Neural cell (in vitro differentiated cells): ENCODE measurements at regions not wholly inside any gene's neighbourhood (a gene's known extent, or its start where the extent isn't known, plus 50 kb on each side); places are given as distances from the start of the nearest gene placed in this dataset.

Experiments used
- H2AFZ ChIP-seq: fragments of 200-600, 300-800 bp; sonication (generic), shearing (Covaris generic); 2 replicates; pipeline ENCODE4 v1.6.0; 2014; ENCODE audit warnings: low read depth, mild to moderate bottlenecking, antibody characterized with exemption, low read length, moderate library complexity
- H3F3A ChIP-seq: fragments of 200-600 bp; shearing (Covaris generic); 2 replicates; pipeline ENCODE4 v1.6.1; 2016; ENCODE audit warnings: mild to moderate bottlenecking, moderate library complexity, mixed read lengths, antibody characterized with exemption, low read length; ENCODE audit not compliant: insufficient read depth, poor library complexity, severe bottlenecking
- H3K27ac ChIP-seq: fragments of 200-600, 300-800 bp; sonication (generic), shearing (Covaris generic); 2 replicates; pipeline ENCODE4 v1.5.1; 2014; ENCODE audit warnings: mild to moderate bottlenecking, low read length, moderate library complexity
- H3K27me3 ChIP-seq: fragments of 300-800, 200-600 bp; sonication (generic), shearing (Covaris generic); 2 replicates; pipeline ENCODE4 v1.6.0; 2014; ENCODE audit warnings: mild to moderate bottlenecking, low read depth, low read length, moderate library complexity; ENCODE audit not compliant: insufficient read depth
- H3K36me3 ChIP-seq: fragments of 300-800, 200-600 bp; sonication (generic), shearing (Covaris generic); 2 replicates; pipeline ENCODE4 v1.5.1; 2014; ENCODE audit warnings: mild to moderate bottlenecking, antibody characterized with exemption, low read length, moderate library complexity; ENCODE audit not compliant: insufficient read depth
- H3K4me2 ChIP-seq: fragments of 300-800, 200-600 bp; sonication (generic), shearing (Covaris generic); 2 replicates; pipeline ENCODE4 v1.6.0; 2014; ENCODE audit warnings: mild to moderate bottlenecking, low read length
- H3K4me3 ChIP-seq: fragments of 300-800, 200-600 bp; sonication (generic), shearing (Covaris generic); 2 replicates; pipeline ENCODE4 v1.5.1; 2014; ENCODE audit warnings: mild to moderate bottlenecking, low read length, moderate library complexity
- H3K79me2 ChIP-seq: fragments of 200-600 bp; shearing (Covaris generic); replicated peaks from 2 replicates; pipeline ENCODE4 v1.6.0; 2014; ENCODE audit warnings: mild to moderate bottlenecking, low read length, moderate library complexity; ENCODE audit not compliant: insufficient read depth
- H3K9ac ChIP-seq: fragments of 300-800, 200-600 bp; sonication (generic), shearing (Covaris generic); 2 replicates; pipeline ENCODE4 v1.6.1; 2016; ENCODE audit warnings: mild to moderate bottlenecking, low read length, mixed read lengths
- H3K9me2 ChIP-seq: fragments of 200-600 bp; shearing (Covaris generic); 2 replicates; pipeline ENCODE4 v1.6.1; 2016; ENCODE audit warnings: mild to moderate bottlenecking, low read length, mixed read lengths; ENCODE audit not compliant: insufficient read depth
- H3K9me3 ChIP-seq: fragments of 200-600, 300-800 bp; sonication (generic), shearing (Covaris generic); 2 replicates; pipeline ENCODE4 v1.6.1; 2016; ENCODE audit warnings: mild to moderate bottlenecking, mixed run types, low read length, moderate library complexity, mixed read lengths
- H4K20me1 ChIP-seq: fragments of 200-600 bp; shearing (Covaris generic); 2 replicates; pipeline ENCODE4 v1.6.1; 2016; ENCODE audit warnings: mild to moderate bottlenecking, mixed run types; ENCODE audit not compliant: insufficient read depth
- EP300 ChIP-seq: fragments of 450-650 bp; conservative IDR thresholded peaks from 2 replicates; pipeline ENCODE4 v1.6.1; 2014; ENCODE audit warnings: antibody characterized with exemption, mild to moderate bottlenecking, moderate library complexity; ENCODE audit not compliant: poor library complexity, severe bottlenecking
- EZH2 ChIP-seq: fragments of 200-600, 300-800 bp; shearing (Covaris generic), sonication (generic); IDR thresholded peaks from 2 replicates; pipeline ENCODE4 v1.6.1; 2014; ENCODE audit warnings: antibody characterized with exemption, low read length, borderline replicate concordance, mild to moderate bottlenecking; ENCODE audit not compliant: insufficient read depth, poor library complexity, severe bottlenecking
- MXI1 ChIP-seq: fragments of 450-650 bp; conservative IDR thresholded peaks from 2 replicates; pipeline ENCODE4 v1.6.1; 2014; ENCODE audit warnings: antibody characterized with exemption, mild to moderate bottlenecking; ENCODE audit not compliant: poor library complexity, severe bottlenecking
- POLR2AphosphoS5 ChIP-seq: IDR thresholded peaks from 2 replicates; pipeline ENCODE4 v1.6.1; 2012
- RAD21 ChIP-seq: fragments of 450-650 bp; conservative IDR thresholded peaks from 2 replicates; pipeline ENCODE4 v1.6.1; 2014; ENCODE audit warnings: antibody characterized with exemption, mild to moderate bottlenecking, moderate library complexity
- SMC3 ChIP-seq: fragments of 450-650 bp; conservative IDR thresholded peaks from 2 replicates; pipeline ENCODE4 v1.6.1; 2014; ENCODE audit warnings: antibody characterized with exemption, mild to moderate bottlenecking, moderate library complexity; ENCODE audit not compliant: poor library complexity
- TAF1 ChIP-seq: IDR thresholded peaks from 2 replicates; pipeline ENCODE4 v1.6.1; 2012; ENCODE audit warnings: low read depth
- TF ChIP-seq, protein P1 (sequence below): fragments of 450-650 bp; IDR thresholded peaks from 2 replicates; pipeline ENCODE4 v1.5.1; 2014; ENCODE audit warnings: antibody characterized with exemption, mild to moderate bottlenecking, moderate library complexity; ENCODE audit not compliant: poor library complexity, severe bottlenecking
- TF ChIP-seq, protein P2 (sequence below): IDR thresholded peaks from 2 replicates; pipeline ENCODE4 v1.6.1; 2012; ENCODE audit warnings: borderline replicate concordance

DNA sequence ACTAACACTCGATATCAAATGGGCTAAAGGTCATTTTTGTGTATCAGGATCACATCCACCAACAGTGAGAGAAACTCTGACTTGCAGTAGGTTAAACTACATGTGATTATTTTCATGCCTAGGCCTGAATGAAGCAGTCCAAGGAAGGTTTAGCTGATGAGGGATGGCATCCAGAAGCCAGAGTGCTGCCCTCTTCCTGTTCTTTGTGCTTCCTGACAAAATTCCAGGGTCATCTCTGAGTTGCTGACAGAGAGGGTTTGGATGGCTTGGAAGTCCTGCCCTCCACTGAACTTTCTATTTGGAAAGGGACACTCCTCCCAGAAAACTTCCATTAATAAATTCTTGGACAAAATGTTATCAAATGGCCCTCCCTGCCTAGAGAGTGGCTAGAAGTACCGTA, 728.3 kb upstream of the SLC10A2 start:
- no peak overlapping the region for H3K27ac ChIP-seq
- no peak overlapping the region for H2AFZ ChIP-seq

DNA sequence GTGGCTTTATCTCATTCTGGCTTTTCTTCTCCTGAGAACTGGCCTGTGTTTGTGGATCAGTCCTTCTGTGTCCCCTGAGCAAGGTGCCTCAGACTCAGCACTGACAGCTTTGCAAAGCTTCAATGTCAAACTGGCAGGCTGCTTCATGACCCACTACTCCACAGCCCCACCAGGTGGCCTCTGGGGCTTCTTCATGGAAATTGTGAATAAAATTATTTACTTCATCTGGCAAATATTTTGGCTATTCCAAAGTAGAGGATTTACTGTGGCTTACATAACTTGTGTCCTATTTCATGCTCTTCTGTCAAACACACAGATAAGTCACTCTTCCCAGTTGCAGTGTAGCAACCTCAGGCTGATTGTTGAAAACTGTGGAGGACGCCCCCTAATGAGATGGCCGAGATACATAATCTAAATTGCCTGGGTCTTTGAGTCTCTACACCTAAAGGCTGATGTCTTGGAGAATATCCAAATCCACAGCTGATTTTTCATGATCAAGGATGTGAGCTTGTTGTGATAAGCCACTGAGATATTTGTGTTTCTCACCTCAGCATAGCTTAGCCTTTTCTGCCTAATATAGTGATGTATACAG, 721.9 kb upstream of the SLC10A2 start:
- Histone ChIP-seq H3K27me3 (no peaks in the 10 kb centered on the region), H3K79me2 (no peaks in the 10 kb centered on the region), H3K4me3 (no peak overlapping the region), H3K9me3 (no peaks in the 10 kb centered on the region), H3K9ac (no peak overlapping the region), H3K9me2 (no peaks in the 10 kb centered on the region), H3K27ac (no peak overlapping the region), H3K36me3 (no peaks in the 10 kb centered on the region), H3K4me2 (no peak overlapping the region), H2AFZ (no peak overlapping the region), H4K20me1 (no peaks in the 10 kb centered on the region), H3F3A (no peaks in the 10 kb centered on the region)
- TF ChIP-seq, protein P1, sequence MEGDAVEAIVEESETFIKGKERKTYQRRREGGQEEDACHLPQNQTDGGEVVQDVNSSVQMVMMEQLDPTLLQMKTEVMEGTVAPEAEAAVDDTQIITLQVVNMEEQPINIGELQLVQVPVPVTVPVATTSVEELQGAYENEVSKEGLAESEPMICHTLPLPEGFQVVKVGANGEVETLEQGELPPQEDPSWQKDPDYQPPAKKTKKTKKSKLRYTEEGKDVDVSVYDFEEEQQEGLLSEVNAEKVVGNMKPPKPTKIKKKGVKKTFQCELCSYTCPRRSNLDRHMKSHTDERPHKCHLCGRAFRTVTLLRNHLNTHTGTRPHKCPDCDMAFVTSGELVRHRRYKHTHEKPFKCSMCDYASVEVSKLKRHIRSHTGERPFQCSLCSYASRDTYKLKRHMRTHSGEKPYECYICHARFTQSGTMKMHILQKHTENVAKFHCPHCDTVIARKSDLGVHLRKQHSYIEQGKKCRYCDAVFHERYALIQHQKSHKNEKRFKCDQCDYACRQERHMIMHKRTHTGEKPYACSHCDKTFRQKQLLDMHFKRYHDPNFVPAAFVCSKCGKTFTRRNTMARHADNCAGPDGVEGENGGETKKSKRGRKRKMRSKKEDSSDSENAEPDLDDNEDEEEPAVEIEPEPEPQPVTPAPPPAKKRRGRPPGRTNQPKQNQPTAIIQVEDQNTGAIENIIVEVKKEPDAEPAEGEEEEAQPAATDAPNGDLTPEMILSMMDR, result peak; percentile 24
- peak; percentile 37 for TF ChIP-seq RAD21
- TF ChIP-seq SMC3, result no peak

More for the DNA sequence above, 728.3 kb upstream of the SLC10A2 start:
- Histone ChIP-seq H3K9me3 (no peaks in the 10 kb centered on the region), H3K4me3 (no peak overlapping the region), H3K27me3 (no peaks in the 10 kb centered on the region), H3K9ac (no peak overlapping the region), H3F3A (no peaks in the 10 kb centered on the region), H3K9me2 (no peaks in the 10 kb centered on the region), H3K4me2 (no peak overlapping the region), H3K36me3 (no peaks in the 10 kb centered on the region), H3K79me2 (no peaks in the 10 kb centered on the region), H4K20me1 (no peaks in the 10 kb centered on the region)
- no peak for TF ChIP-seq RAD21
- no peak for TF ChIP-seq MXI1
- TF ChIP-seq EZH2, result no peak

DNA sequence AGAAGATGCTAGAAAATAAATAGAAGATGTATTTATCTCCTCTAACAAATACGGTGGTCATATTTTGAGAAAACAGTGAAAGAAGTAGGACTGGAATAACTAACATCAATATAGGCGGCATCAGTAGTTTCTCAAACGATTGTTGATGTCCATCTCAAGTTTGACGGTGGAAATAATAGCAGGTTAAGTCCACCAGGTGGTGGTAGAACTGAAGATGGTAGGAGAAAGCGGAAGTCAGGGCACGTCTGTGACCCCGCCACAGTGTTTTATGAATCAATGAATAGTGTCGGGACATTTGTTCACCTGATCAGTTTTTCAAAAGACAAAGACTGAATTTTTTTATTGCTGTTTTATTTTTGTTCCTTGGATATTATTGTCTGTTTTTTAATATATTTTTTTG, 706.4 kb upstream of the SLC10A2 start:
- H3K36me3 ChIP-seq, result no peaks in the 10 kb centered on the region
- H3K9me3 ChIP-seq, result no peaks in the 10 kb centered on the region
- no peaks in the 10 kb centered on the region for H3F3A ChIP-seq

More for the DNA sequence above, 706.4 kb upstream of the SLC10A2 start:
- H3K27ac ChIP-seq, result no peak overlapping the region
- no peak overlapping the region for H3K4me2 ChIP-seq
- no peaks in the 10 kb centered on the region for H3K79me2 ChIP-seq
- no peak overlapping the region for H3K4me3 ChIP-seq
- H3K9ac ChIP-seq, result no peak overlapping the region
- no peaks in the 10 kb centered on the region for H4K20me1 ChIP-seq
- no peaks in the 10 kb centered on the region for H3K27me3 ChIP-seq
- no peaks in the 10 kb centered on the region for H3K9me2 ChIP-seq
- TF ChIP-seq EP300 (no peak), MXI1 (no peak), RAD21 (no peak), POLR2AphosphoS5 (no peak), EZH2 (no peak), TAF1 (no peak), SMC3 (no peak)
- TF ChIP-seq, protein P2, sequence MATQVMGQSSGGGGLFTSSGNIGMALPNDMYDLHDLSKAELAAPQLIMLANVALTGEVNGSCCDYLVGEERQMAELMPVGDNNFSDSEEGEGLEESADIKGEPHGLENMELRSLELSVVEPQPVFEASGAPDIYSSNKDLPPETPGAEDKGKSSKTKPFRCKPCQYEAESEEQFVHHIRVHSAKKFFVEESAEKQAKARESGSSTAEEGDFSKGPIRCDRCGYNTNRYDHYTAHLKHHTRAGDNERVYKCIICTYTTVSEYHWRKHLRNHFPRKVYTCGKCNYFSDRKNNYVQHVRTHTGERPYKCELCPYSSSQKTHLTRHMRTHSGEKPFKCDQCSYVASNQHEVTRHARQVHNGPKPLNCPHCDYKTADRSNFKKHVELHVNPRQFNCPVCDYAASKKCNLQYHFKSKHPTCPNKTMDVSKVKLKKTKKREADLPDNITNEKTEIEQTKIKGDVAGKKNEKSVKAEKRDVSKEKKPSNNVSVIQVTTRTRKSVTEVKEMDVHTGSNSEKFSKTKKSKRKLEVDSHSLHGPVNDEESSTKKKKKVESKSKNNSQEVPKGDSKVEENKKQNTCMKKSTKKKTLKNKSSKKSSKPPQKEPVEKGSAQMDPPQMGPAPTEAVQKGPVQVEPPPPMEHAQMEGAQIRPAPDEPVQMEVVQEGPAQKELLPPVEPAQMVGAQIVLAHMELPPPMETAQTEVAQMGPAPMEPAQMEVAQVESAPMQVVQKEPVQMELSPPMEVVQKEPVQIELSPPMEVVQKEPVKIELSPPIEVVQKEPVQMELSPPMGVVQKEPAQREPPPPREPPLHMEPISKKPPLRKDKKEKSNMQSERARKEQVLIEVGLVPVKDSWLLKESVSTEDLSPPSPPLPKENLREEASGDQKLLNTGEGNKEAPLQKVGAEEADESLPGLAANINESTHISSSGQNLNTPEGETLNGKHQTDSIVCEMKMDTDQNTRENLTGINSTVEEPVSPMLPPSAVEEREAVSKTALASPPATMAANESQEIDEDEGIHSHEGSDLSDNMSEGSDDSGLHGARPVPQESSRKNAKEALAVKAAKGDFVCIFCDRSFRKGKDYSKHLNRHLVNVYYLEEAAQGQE, result no peak
- TF ChIP-seq, protein P1, result no peak
- H2AFZ ChIP-seq, result no peak overlapping the region
